Adrenal gland (tissue), 5 donors: ENCODE measurements at regions not wholly inside any gene's neighbourhood (a gene's known extent, or its start where the extent isn't known, plus 50 kb on each side); places are given as distances from the start of the nearest gene placed in this dataset.

Experiments
- POLR2A ChIP-seq, 2 donors: fragments of 450-650 bp; IDR thresholded peaks; one replicate each; pipeline ENCODE4 v1.6.1; 2017; ENCODE audit warnings: antibody characterized with exemption in 2 of 2, mild to moderate bottlenecking in 2 of 2, moderate library complexity in 1 of 2
- TF ChIP-seq, protein P1 (sequence below), 6 experiments: fragments of 450-650 bp in 4 of 6; fragments of 200-600 bp in 2 of 6; sonication (generic) in 1 of 6; IDR thresholded peaks; 1 replicate in 5 of 6; 2 replicates in 1 of 6; pipeline versions ENCODE4 v1.5.1 to v1.8.0; 2016 to 2021; ENCODE audit warnings: antibody characterized with exemption in 6 of 6, mild to moderate bottlenecking in 2 of 6, moderate library complexity in 1 of 6
- donor health status: DM: no; HTN: no; CAD: no.

DNA sequence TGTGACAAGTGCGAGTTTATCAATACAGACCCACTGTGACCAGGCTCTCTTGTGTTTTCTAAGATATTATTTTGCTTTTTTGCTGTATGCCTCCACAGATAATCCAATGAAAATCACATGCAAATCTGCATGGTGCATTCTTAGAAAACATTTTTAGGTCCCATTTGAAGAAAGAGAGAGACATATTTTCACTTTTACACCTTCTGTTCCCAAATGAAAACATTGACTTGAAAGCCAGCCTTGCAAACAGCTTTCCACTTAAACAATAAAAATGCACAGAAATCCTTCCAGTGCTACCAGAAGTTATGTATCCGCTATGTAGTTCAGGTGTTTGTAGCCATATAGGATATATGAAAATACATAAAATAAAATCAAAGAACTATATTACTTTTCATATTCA is 618.0 kb downstream of the CDH26 start:
- TF ChIP-seq, protein P1, sequence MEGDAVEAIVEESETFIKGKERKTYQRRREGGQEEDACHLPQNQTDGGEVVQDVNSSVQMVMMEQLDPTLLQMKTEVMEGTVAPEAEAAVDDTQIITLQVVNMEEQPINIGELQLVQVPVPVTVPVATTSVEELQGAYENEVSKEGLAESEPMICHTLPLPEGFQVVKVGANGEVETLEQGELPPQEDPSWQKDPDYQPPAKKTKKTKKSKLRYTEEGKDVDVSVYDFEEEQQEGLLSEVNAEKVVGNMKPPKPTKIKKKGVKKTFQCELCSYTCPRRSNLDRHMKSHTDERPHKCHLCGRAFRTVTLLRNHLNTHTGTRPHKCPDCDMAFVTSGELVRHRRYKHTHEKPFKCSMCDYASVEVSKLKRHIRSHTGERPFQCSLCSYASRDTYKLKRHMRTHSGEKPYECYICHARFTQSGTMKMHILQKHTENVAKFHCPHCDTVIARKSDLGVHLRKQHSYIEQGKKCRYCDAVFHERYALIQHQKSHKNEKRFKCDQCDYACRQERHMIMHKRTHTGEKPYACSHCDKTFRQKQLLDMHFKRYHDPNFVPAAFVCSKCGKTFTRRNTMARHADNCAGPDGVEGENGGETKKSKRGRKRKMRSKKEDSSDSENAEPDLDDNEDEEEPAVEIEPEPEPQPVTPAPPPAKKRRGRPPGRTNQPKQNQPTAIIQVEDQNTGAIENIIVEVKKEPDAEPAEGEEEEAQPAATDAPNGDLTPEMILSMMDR (IDR thresholded peaks at IDR 0.05): no peak
- TF ChIP-seq POLR2A (IDR thresholded peaks at IDR 0.05): no peak
